ENCODE measurements at regions not wholly inside any gene's neighbourhood (a gene's known extent, or its start where the extent isn't known, plus 50 kb on each side); places are given as distances from the start of the nearest gene placed in this dataset.

DNA sequence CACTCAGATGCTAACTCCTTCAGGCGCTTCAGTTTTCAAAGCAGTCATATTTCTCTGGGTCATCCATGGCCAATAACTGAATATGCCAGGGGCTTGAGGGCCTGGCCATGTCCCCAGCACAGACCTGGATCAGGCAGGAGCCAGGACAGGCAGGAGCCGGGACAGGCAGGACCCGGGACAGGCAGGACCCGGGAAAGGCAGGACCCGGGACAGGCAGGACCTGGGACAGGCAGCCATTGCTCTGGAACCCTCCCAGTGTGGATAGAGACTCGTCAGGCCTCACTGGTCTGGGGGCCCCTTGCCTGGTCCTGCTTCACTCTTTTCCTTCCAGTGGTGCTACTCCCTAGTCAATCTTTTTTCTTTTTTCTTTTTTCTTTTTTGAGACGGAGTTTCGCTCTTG lies 117.5 kb upstream of the TEX51 start:
- Histone ChIP-seq H3K27ac (ENCODE audit: low read depth in 2 of 2, low read length in 2 of 2) (no peak overlapping the region), H3K9ac (ENCODE audit: low read length in 3 of 3) (no peak overlapping the region), H3K4me3 (ENCODE audit: low read length in 3 of 3) (no peak overlapping the region), H3K36me3 (ENCODE audit: control insufficient read depth in 2 of 3, insufficient read depth in 3 of 3, low read length in 3 of 3) (no peaks in the 10 kb centered on the region), H3K4me1 (ENCODE audit: control insufficient read depth in 2 of 3, insufficient read depth in 2 of 3, low read depth in 1 of 3, low read length in 3 of 3) (no peaks in the 10 kb centered on the region), H3K9me3 (ENCODE audit: control insufficient read depth in 2 of 3, insufficient read depth in 1 of 3, low read length in 3 of 3) (no peaks in the 10 kb centered on the region), H3K27me3 (ENCODE audit: control insufficient read depth, insufficient read depth, low read length) (no peaks in the 10 kb centered on the region)
- intact Hi-C loops (cut with DNase I), result no loop called here
- no peak for TF ChIP-seq CTCF (IDR thresholded peaks at IDR 0.05; ENCODE audit: borderline replicate concordance, extremely low read depth, insufficient read depth)
- FAIRE-seq (no peak), DNase-seq (no peak)

DNA sequence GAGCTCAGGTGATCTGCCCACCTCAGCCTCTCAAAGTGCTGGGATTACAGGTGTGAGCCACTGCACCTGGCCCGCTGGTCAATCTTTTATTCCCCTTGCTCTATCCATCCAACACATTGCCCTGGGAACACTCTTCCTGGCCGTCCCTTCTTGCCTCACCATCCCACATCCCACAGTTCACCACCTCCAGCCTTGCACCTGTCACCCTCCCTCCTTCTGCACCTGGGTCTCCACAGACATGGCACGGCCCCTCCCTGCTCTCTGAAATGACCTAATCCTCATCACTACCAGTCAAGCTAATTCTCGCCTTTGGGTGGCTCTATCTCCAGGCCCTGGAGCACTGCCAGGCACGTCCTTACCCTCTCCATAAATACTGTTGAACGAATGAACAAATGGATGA lies 116.9 kb upstream of the TEX51 start:
- FAIRE-seq (no peak), DNase-seq (no peak)
- no peaks in the 10 kb centered on the region for H3K36me3 ChIP-seq (ENCODE audit: control insufficient read depth in 2 of 3, insufficient read depth in 3 of 3, low read length in 3 of 3)
- H3K9me3 ChIP-seq (ENCODE audit: control insufficient read depth in 2 of 3, insufficient read depth in 1 of 3, low read length in 3 of 3), result no peaks in the 10 kb centered on the region
- H3K4me1 ChIP-seq (ENCODE audit: control insufficient read depth in 2 of 3, insufficient read depth in 2 of 3, low read depth in 1 of 3, low read length in 3 of 3), result no peaks in the 10 kb centered on the region
- intact Hi-C loops (cut with DNase I), result no loop called here
- H3K4me3 ChIP-seq (ENCODE audit: low read length in 3 of 3), result no peak overlapping the region
- no peak overlapping the region for H3K9ac ChIP-seq (ENCODE audit: low read length in 3 of 3)
- H3K27me3 ChIP-seq (ENCODE audit: control insufficient read depth, insufficient read depth, low read length), result no peaks in the 10 kb centered on the region
- H3K27ac ChIP-seq (ENCODE audit: low read depth in 2 of 2, low read length in 2 of 2), result no peak overlapping the region
- TF ChIP-seq CTCF (IDR thresholded peaks at IDR 0.05; ENCODE audit: borderline replicate concordance, extremely low read depth, insufficient read depth), result no peak

DNA sequence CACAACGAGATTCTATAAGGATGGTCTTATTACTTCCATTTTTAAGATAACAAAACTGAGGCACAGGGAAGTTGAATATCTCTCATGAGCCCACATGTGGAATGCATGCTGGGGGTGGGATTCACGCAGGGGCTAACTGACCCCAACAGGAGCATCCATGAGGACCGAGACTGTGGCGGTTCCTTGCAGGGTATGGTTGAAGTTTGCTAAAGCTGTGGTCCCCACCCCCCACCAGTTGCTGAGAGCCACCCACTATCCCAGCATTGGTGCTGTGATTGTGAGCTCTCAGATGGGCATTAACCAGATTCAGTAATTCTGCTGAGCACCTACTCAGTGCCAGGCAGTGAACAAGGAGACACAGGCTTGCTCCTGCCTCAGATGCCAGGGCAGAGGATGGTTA lies 116.0 kb upstream of the TEX51 start:
- Histone ChIP-seq H3K4me3 (ENCODE audit: low read length in 3 of 3) (no peak overlapping the region), H3K9ac (ENCODE audit: low read length in 3 of 3) (no peak overlapping the region), H3K9me3 (ENCODE audit: control insufficient read depth in 2 of 3, insufficient read depth in 1 of 3, low read length in 3 of 3) (no peaks in the 10 kb centered on the region), H3K36me3 (ENCODE audit: control insufficient read depth in 2 of 3, insufficient read depth in 3 of 3, low read length in 3 of 3) (no peaks in the 10 kb centered on the region), H3K27ac (ENCODE audit: low read depth in 2 of 2, low read length in 2 of 2) (no peak overlapping the region), H3K27me3 (ENCODE audit: control insufficient read depth, insufficient read depth, low read length) (no peaks in the 10 kb centered on the region), H3K4me1 (ENCODE audit: control insufficient read depth in 2 of 3, insufficient read depth in 2 of 3, low read depth in 1 of 3, low read length in 3 of 3) (no peaks in the 10 kb centered on the region)
- no peak for DNase-seq
- no peak for TF ChIP-seq CTCF (IDR thresholded peaks at IDR 0.05; ENCODE audit: borderline replicate concordance, extremely low read depth, insufficient read depth)
- no peak for FAIRE-seq
- intact Hi-C loops (cut with DNase I), result no loop called here

GRCh38 chr2:126783341-126783740 lies 115.3 kb upstream of the TEX51 start:
- Histone ChIP-seq H3K9me3 (ENCODE audit: control insufficient read depth in 2 of 3, insufficient read depth in 1 of 3, low read length in 3 of 3) (no peaks in the 10 kb centered on the region), H3K27me3 (ENCODE audit: control insufficient read depth, insufficient read depth, low read length) (no peaks in the 10 kb centered on the region), H3K9ac (ENCODE audit: low read length in 3 of 3) (no peak overlapping the region), H3K36me3 (ENCODE audit: control insufficient read depth in 2 of 3, insufficient read depth in 3 of 3, low read length in 3 of 3) (no peaks in the 10 kb centered on the region), H3K27ac (ENCODE audit: low read depth in 2 of 2, low read length in 2 of 2) (no peak overlapping the region), H3K4me1 (ENCODE audit: control insufficient read depth in 2 of 3, insufficient read depth in 2 of 3, low read depth in 1 of 3, low read length in 3 of 3) (no peaks in the 10 kb centered on the region), H3K4me3 (ENCODE audit: low read length in 3 of 3) (no peak overlapping the region)
- intact Hi-C loops (cut with DNase I), result no loop called here
- DNase-seq, result no peak
- FAIRE-seq, result no peak
- no peak for TF ChIP-seq CTCF (IDR thresholded peaks at IDR 0.05; ENCODE audit: borderline replicate concordance, extremely low read depth, insufficient read depth)
